ENCODE measurements at regions not wholly inside any gene's neighbourhood (a gene's known extent, or its start where the extent isn't known, plus 50 kb on each side); places are given as distances from the start of the nearest gene placed in this dataset.
"Not testable (repeated sequence)": the region's sequence is repeated elsewhere in the genome, so short reads cannot be mapped to it uniquely, and the experiment has no call there.

- H3K36me3 ChIP-seq (ENCODE audit: control insufficient read depth, insufficient read depth, low read length); H3K9me3 ChIP-seq (ENCODE audit: control insufficient read depth in 2 of 2, low read length in 2 of 2); H3K4me1 Mint-ChIP-seq; H3K27ac ChIP-seq (ENCODE audit: insufficient read depth, low read length, poor library complexity, severe bottlenecking); H3K27me3 ChIP-seq (ENCODE audit: control insufficient read depth, insufficient read depth, low read length); H3K4me1 ChIP-seq (ENCODE audit: control insufficient read depth, insufficient read depth, low read length, poor library complexity, severe bottlenecking); ATAC-seq (ENCODE audit: low read depth in 2 of 2); H3K27ac Mint-ChIP-seq; H3K27me3 Mint-ChIP-seq; H3K4me3 Mint-ChIP-seq; H3K9me3 Mint-ChIP-seq; H3K36me3 Mint-ChIP-seq; H3K4me3 ChIP-seq (ENCODE audit: low read depth, low read length); DNase-seq: not testable (repeated sequence)
Observed at GRCh38 chr5:112522891-112523673, 104.0 kb upstream of the EPB41L4A start.

- not testable (repeated sequence) for H3K9me3 ChIP-seq (ENCODE audit: control insufficient read depth in 2 of 2, low read length in 2 of 2); ATAC-seq (ENCODE audit: low read depth in 2 of 2); H3K27ac Mint-ChIP-seq; H3K36me3 Mint-ChIP-seq; DNase-seq; H3K4me1 ChIP-seq (ENCODE audit: control insufficient read depth, insufficient read depth, low read length, poor library complexity, severe bottlenecking); H3K27me3 ChIP-seq (ENCODE audit: control insufficient read depth, insufficient read depth, low read length); H3K9me3 Mint-ChIP-seq; H3K27ac ChIP-seq (ENCODE audit: insufficient read depth, low read length, poor library complexity, severe bottlenecking); H3K4me3 ChIP-seq (ENCODE audit: low read depth, low read length); H3K27me3 Mint-ChIP-seq; H3K36me3 ChIP-seq (ENCODE audit: control insufficient read depth, insufficient read depth, low read length); H3K4me3 Mint-ChIP-seq; H3K4me1 Mint-ChIP-seq
Observed at GRCh38 chr5:112523674-112524263, 104.7 kb upstream of the EPB41L4A start.

DNA sequence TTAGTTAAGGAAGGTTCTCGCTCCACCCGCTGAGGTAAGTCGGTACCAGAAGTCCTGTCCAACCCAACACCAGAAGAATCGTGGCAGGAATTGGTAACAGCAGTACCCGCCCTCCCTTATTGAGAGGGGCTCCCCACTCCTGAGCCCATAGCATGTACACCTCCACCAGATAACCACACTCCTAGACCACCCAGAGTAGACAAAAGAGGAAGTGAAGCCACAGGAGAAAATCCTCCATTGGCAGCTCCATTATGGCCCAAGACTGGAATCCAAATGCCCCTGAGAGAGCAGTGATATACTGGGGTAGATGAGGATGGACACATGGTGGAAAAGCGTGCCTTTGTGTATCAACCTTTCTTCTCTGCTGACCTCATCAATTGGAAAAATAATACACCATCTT is 106.1 kb upstream of the EPB41L4A start:
- no peaks in the 10 kb centered on the region for H3K36me3 ChIP-seq (ENCODE audit: control insufficient read depth, insufficient read depth, low read length)
- no peak overlapping the region for H3K27ac ChIP-seq (ENCODE audit: insufficient read depth, low read length, poor library complexity, severe bottlenecking)
- no peak overlapping the region for H3K4me3 ChIP-seq (ENCODE audit: low read depth, low read length)
- H3K4me1 ChIP-seq (ENCODE audit: control insufficient read depth, insufficient read depth, low read length, poor library complexity, severe bottlenecking), result no peaks in the 10 kb centered on the region
- Mint-ChIP-seq H3K27me3 (peaks cover 7% of the 10 kb centered on the region), H3K27ac (no peak overlapping the region), H3K9me3 (peaks cover 0 to 8% (median 0%) of the 10 kb centered on the region in 7 donors), H3K4me3 (no peak overlapping the region), H3K36me3 (no peaks in the 10 kb centered on the region), H3K4me1 (peaks cover 0 to 4% (median 0%) of the 10 kb centered on the region in 4 donors)
- ATAC-seq (ENCODE audit: low read depth in 2 of 2) (no peak), DNase-seq (no peak)
- no peaks in the 10 kb centered on the region for H3K9me3 ChIP-seq (ENCODE audit: control insufficient read depth in 2 of 2, low read length in 2 of 2)
- no peaks in the 10 kb centered on the region for H3K27me3 ChIP-seq (ENCODE audit: control insufficient read depth, insufficient read depth, low read length)

- H3K9me3 ChIP-seq (ENCODE audit: control insufficient read depth in 2 of 2, low read length in 2 of 2), result no peaks in the 10 kb centered on the region
- no peaks in the 10 kb centered on the region for H3K4me1 Mint-ChIP-seq
- no peaks in the 10 kb centered on the region for H3K36me3 Mint-ChIP-seq
- no peaks in the 10 kb centered on the region for H3K9me3 Mint-ChIP-seq
- no peaks in the 10 kb centered on the region for H3K27me3 ChIP-seq (ENCODE audit: control insufficient read depth, insufficient read depth, low read length)
- DNase-seq (no peak), ATAC-seq (ENCODE audit: low read depth in 2 of 2) (no peak)
- no peak overlapping the region for H3K27ac ChIP-seq (ENCODE audit: insufficient read depth, low read length, poor library complexity, severe bottlenecking)
- H3K4me3 ChIP-seq (ENCODE audit: low read depth, low read length), result no peak overlapping the region
- H3K27ac Mint-ChIP-seq, result no peak overlapping the region
- no peak overlapping the region for H3K4me3 Mint-ChIP-seq
- no peaks in the 10 kb centered on the region for H3K27me3 Mint-ChIP-seq
- H3K4me1 ChIP-seq (ENCODE audit: control insufficient read depth, insufficient read depth, low read length, poor library complexity, severe bottlenecking), result no peaks in the 10 kb centered on the region
- no peaks in the 10 kb centered on the region for H3K36me3 ChIP-seq (ENCODE audit: control insufficient read depth, insufficient read depth, low read length)
Observed at GRCh38 chr5:112528928-112529327, 109.9 kb upstream of the EPB41L4A start.

- no peak overlapping the region for H3K4me3 ChIP-seq (ENCODE audit: low read depth, low read length)
- Mint-ChIP-seq H3K4me3 (no peak overlapping the region), H3K27ac (no peak overlapping the region), H3K36me3 (no peaks in the 10 kb centered on the region), H3K9me3 (no peaks in the 10 kb centered on the region), H3K4me1 (no peaks in the 10 kb centered on the region), H3K27me3 (no peaks in the 10 kb centered on the region)
- H3K36me3 ChIP-seq (ENCODE audit: control insufficient read depth, insufficient read depth, low read length), result no peaks in the 10 kb centered on the region
- H3K27ac ChIP-seq (ENCODE audit: insufficient read depth, low read length, poor library complexity, severe bottlenecking), result no peak overlapping the region
- H3K27me3 ChIP-seq (ENCODE audit: control insufficient read depth, insufficient read depth, low read length), result no peaks in the 10 kb centered on the region
- no peak for ATAC-seq (ENCODE audit: low read depth in 2 of 2)
- H3K9me3 ChIP-seq (ENCODE audit: control insufficient read depth in 2 of 2, low read length in 2 of 2), result no peaks in the 10 kb centered on the region
- no peak for DNase-seq
- no peaks in the 10 kb centered on the region for H3K4me1 ChIP-seq (ENCODE audit: control insufficient read depth, insufficient read depth, low read length, poor library complexity, severe bottlenecking)
Observed at GRCh38 chr5:112529525-112529924, 110.4 kb upstream of the EPB41L4A start.

DNA sequence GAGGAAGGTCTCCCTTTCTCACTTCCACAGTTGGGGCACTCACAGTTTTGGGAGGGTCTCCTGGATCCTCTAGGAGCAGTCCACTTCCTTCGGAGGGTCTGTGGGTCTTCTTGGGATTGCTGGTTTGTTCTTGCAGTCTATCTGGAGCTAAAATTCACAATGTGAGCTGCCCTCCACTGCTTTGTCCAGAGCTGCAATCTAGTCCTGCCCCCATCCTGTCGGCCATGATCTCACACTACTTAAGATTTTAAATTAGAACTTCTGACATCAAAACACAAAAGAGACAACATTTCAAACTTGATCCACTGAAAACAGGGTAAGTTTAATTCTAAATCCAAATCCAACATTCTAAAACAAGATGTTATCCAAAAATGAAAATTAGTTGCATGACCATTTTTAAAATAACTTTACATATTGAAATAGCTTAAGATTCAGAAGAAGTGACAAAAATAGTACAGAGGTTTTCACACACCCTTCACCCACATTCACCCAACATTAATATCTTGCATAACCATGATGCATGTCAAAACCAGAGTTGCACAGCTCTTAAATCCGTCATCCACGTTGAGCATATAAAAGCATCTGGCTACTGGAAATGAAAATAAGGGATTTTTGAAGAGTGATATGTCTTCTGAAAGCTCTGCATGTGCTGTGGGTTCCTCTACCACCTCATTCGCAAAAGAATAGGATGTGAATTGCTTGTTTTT is 113.7 kb upstream of the EPB41L4A start:
- DNase-seq (no peak), ATAC-seq (ENCODE audit: low read depth in 2 of 2) (no peak)
- Histone ChIP-seq H3K36me3 (ENCODE audit: control insufficient read depth, insufficient read depth, low read length) (no peaks in the 10 kb centered on the region), H3K27ac (ENCODE audit: insufficient read depth, low read length, poor library complexity, severe bottlenecking) (no peak overlapping the region), H3K4me3 (ENCODE audit: low read depth, low read length) (no peak overlapping the region), H3K9me3 (ENCODE audit: control insufficient read depth in 2 of 2, low read length in 2 of 2) (no peaks in the 10 kb centered on the region), H3K27me3 (ENCODE audit: control insufficient read depth, insufficient read depth, low read length) (no peaks in the 10 kb centered on the region), H3K4me1 (ENCODE audit: control insufficient read depth, insufficient read depth, low read length, poor library complexity, severe bottlenecking) (no peaks in the 10 kb centered on the region)
- Mint-ChIP-seq H3K4me3 (no peak overlapping the region), H3K27me3 (no peaks in the 10 kb centered on the region), H3K36me3 (no peaks in the 10 kb centered on the region), H3K9me3 (no peaks in the 10 kb centered on the region), H3K4me1 (no peaks in the 10 kb centered on the region), H3K27ac (no peak overlapping the region)

DNA sequence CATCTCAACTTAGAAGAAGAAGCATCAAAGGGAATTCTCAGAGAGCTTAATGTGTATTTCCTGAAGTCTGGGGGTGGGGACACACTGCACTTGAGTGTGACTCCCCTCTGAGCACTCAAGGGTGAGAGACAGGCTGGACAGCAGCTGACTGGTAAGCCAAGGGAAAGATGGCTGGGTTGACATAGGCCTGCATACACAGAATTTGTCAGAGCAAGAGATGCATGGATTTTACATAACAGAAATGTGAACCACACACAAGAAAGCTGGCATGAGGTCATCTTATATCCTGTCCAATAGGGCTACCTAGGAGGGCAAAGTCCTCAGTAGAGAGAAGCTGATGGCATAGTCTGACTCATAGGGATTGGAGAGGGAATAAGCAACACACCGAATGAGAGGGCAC is 114.3 kb upstream of the EPB41L4A start:
- ATAC-seq (ENCODE audit: low read depth in 2 of 2) (no peak), DNase-seq (no peak)
- no peaks in the 10 kb centered on the region for H3K4me1 ChIP-seq (ENCODE audit: control insufficient read depth, insufficient read depth, low read length, poor library complexity, severe bottlenecking)
- H3K4me3 ChIP-seq (ENCODE audit: low read depth, low read length), result no peak overlapping the region
- Mint-ChIP-seq H3K9me3 (no peaks in the 10 kb centered on the region), H3K36me3 (no peaks in the 10 kb centered on the region), H3K27ac (no peak overlapping the region), H3K4me3 (no peak overlapping the region), H3K4me1 (no peaks in the 10 kb centered on the region), H3K27me3 (peaks cover 5% of the 10 kb centered on the region)
- H3K27me3 ChIP-seq (ENCODE audit: control insufficient read depth, insufficient read depth, low read length), result no peaks in the 10 kb centered on the region
- H3K27ac ChIP-seq (ENCODE audit: insufficient read depth, low read length, poor library complexity, severe bottlenecking), result no peak overlapping the region
- no peaks in the 10 kb centered on the region for H3K36me3 ChIP-seq (ENCODE audit: control insufficient read depth, insufficient read depth, low read length)
- no peaks in the 10 kb centered on the region for H3K9me3 ChIP-seq (ENCODE audit: control insufficient read depth in 2 of 2, low read length in 2 of 2)
